ENCODE measurements at regions not wholly inside any gene's neighbourhood (a gene's known extent, or its start where the extent isn't known, plus 50 kb on each side); places are given as distances from the start of the nearest gene placed in this dataset.

GRCh38 chr6:165769401-165769800, 106.4 kb upstream of the PDE10A start:
- Histone ChIP-seq H2AK5ac (ENCODE audit: low read depth, low read length) (no peak overlapping the region), H3K36me3 (ENCODE audit: control insufficient read depth, insufficient read depth, low read length) (no peaks in the 10 kb centered on the region), H2AFZ (replicated peaks; ENCODE audit: low read length, poor library complexity) (no peak overlapping the region), H2BK20ac (ENCODE audit: low read depth, low read length) (no peak overlapping the region), H3K27me3 (ENCODE audit: control insufficient read depth, insufficient read depth, low read length) (no peaks in the 10 kb centered on the region), H3K4me2 (ENCODE audit: low read depth, low read length) (no peak overlapping the region), H2BK5ac (ENCODE audit: low read depth, low read length, poor library complexity, severe bottlenecking) (no peak overlapping the region), H3K14ac (replicated peaks; ENCODE audit: low read depth, low read length) (no peak overlapping the region), H3K4me3 (ENCODE audit: insufficient read depth, low read depth, low read length) (no peak overlapping the region), H3K18ac (ENCODE audit: low read depth, low read length) (no peak overlapping the region), H3K4ac (ENCODE audit: low read depth, low read length) (no peak overlapping the region), H4K20me1 (ENCODE audit: insufficient read depth, low read length) (no peaks in the 10 kb centered on the region; the same call in 1 of the 2 replicates), H2BK120ac (ENCODE audit: low read depth, low read length) (no peak overlapping the region), H2AK9ac (replicated peaks; ENCODE audit: low read depth, low read length, poor library complexity) (no peak overlapping the region), H3K9me1 (ENCODE audit: insufficient read depth, low read length) (no peaks in the 10 kb centered on the region), H3K27ac (ENCODE audit: insufficient read depth, low read length) (no peak overlapping the region), H4K8ac (ENCODE audit: low read depth in 2 of 2, low read length in 2 of 2) (no peak overlapping the region), H3K23ac (ENCODE audit: low read depth, low read length) (no peak overlapping the region), H3K9ac (ENCODE audit: low read depth, low read length) (no peak overlapping the region), H4K5ac (ENCODE audit: low read depth, low read length) (no peak overlapping the region), H3K4me1 (ENCODE audit: control insufficient read depth, insufficient read depth, low read length) (no peaks in the 10 kb centered on the region), H2BK15ac (ENCODE audit: low read depth, low read length) (no peak overlapping the region), H4K91ac (ENCODE audit: insufficient read depth, low read depth, low read length) (no peak overlapping the region), H3K79me1 (ENCODE audit: low read depth in 1 of 2, low read length in 2 of 2) (no peaks in the 10 kb centered on the region), H3K9me3 (ENCODE audit: control insufficient read depth, insufficient read depth, low read length) (no peaks in the 10 kb centered on the region), H3K56ac (ENCODE audit: extremely low read depth, insufficient read depth, low read length) (no peak overlapping the region)
- no CpG with 5 or more reads among the region's 5 CpGs for WGBS, 2 experiments (ENCODE audit: extremely low coverage in 2 of 2, insufficient read length in 1 of 2)
- in situ Hi-C loops (cut with MboI; ENCODE audit: low sequenced_read_pairs) (no loop called here), dilution Hi-C loops (cut with HindIII; ENCODE audit: low sequenced_read_pairs, unreplicated experiment) (no loop called here), intact Hi-C loops (cut with micrococcal nuclease) (no loop called here)
- no TSS peak for BruUV-seq (replicated peaks)
- ChIA-PET CTCF (no interaction called here), POLR2A (ENCODE audit: unreplicated experiment) (no interaction called here)
- ATAC-seq (ENCODE audit: low read depth) (no peak), DNase-seq (no peak)
- TF ChIP-seq MAFK (IDR thresholded peaks at IDR 0.05; ENCODE audit: low read depth, low read length) (no peak), CTCF (conservative IDR thresholded peaks at IDR 0.05; ENCODE audit: low read depth, low read length) (no peak), RCOR1 (IDR thresholded peaks at IDR 0.05; ENCODE audit: insufficient replicate concordance, low read length) (no peak), NFE2L2 (IDR thresholded peaks at IDR 0.05; ENCODE audit: low read depth, low read length) (no peak), SMC3 (IDR thresholded peaks at IDR 0.05; ENCODE audit: low read depth, low read length) (no peak), MAZ (IDR thresholded peaks at IDR 0.05; ENCODE audit: borderline replicate concordance, low read depth, low read length) (no peak), BHLHE40 (IDR thresholded peaks at IDR 0.05; ENCODE audit: low read depth, low read length) (no peak), FOS (IDR thresholded peaks at IDR 0.05; ENCODE audit: low read depth, low read length) (no peak), RAD21 (IDR thresholded peaks at IDR 0.05; ENCODE audit: low read length) (no peak), RFX5 (IDR thresholded peaks at IDR 0.05; ENCODE audit: low read depth, low read length) (no peak), CHD1 (IDR thresholded peaks at IDR 0.05; ENCODE audit: low read depth, low read length) (no peak), USF2 (IDR thresholded peaks at IDR 0.05; ENCODE audit: low read depth, low read length) (no peak), POLR2A (IDR thresholded peaks at IDR 0.05; ENCODE audit: low read depth, low read length) (no peak)
